GM18519 (cell line): ENCODE measurements at regions not wholly inside any gene's neighbourhood (a gene's known extent, or its start where the extent isn't known, plus 50 kb on each side); places are given as distances from the start of the nearest gene placed in this dataset.
"Not testable (repeated sequence)": the region's sequence is repeated elsewhere in the genome, so short reads cannot be mapped to it uniquely, and the experiment has no call there.

Experiments used
- ATAC-seq: cut with Tn5 transposase; IDR thresholded peaks from one replicate; pipeline ENCODE4 v1.9.1; 2021; ENCODE audit warnings: mild to moderate bottlenecking, moderate library complexity; ENCODE audit not compliant: unreplicated experiment, low FRiP score

DNA sequence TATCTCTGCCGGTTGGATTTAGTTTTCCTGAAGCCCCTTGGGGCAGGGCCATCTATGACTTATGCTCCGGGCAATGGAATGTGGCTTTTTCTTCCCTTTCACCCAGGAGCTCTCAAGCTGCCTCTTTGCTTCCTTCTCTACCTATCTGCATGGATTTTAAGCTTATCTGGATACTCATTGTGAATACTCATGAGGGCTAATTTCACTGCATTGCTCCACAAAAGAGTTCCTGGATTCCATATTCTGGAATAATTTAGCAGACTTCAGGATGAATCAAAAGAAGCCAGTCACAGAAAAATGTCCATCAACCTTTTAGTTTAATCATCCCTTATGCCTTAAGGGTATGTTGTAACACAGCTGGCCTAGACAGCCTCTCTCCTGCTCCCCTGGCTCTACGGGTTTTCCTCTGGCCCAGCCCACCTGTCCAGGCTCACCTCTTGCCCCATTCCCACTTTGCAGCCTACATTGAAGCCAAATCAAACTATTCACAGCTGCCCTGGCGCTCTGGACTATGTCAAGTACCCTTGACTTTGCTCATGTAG, 122.8 kb upstream of the RMDN2 start:
- no peak for ATAC-seq

GRCh38 chr2:37802899-37803379, 122.1 kb upstream of the RMDN2 start:
- no peak for ATAC-seq

DNA sequence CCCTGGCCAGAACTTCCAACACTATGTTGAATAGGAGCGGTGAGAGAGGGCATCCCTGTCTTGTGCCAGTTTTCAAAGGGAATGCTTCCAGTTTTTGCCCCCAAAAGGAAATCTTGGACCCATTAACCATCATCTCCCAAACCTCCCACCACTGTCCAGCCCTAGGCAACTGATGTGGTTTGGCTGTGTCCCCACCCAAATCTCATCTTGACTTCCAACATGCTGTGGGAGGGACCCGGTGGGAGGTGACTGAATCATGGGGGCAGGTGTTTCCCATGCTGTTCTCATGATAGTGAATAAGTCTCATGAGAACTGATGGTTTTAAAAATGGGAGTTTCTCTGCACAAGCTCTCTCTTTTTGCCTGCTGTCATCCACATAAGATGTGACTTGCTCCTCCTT, 119.1 kb upstream of the RMDN2 start:
- not testable (repeated sequence) for ATAC-seq

DNA sequence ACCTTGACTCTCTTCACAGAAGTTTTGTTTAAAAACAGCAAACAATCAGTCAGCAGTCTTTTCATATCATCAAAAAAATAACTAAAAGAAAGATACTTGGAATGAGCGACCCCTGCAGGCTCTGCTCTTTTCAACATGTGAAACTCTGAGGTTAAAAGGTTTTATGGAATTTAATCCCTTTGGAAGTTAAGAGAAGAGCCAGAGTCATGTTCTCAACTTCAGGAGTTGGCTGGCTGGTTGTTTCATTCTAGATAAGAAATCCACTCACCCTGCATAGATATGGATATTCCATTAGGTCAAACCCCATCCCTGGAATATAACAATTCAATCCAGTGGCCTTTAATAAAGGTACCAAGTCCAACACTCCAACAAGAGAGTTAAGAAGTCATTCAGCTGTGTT, 115.6 kb upstream of the RMDN2 start:
- no peak for ATAC-seq

DNA sequence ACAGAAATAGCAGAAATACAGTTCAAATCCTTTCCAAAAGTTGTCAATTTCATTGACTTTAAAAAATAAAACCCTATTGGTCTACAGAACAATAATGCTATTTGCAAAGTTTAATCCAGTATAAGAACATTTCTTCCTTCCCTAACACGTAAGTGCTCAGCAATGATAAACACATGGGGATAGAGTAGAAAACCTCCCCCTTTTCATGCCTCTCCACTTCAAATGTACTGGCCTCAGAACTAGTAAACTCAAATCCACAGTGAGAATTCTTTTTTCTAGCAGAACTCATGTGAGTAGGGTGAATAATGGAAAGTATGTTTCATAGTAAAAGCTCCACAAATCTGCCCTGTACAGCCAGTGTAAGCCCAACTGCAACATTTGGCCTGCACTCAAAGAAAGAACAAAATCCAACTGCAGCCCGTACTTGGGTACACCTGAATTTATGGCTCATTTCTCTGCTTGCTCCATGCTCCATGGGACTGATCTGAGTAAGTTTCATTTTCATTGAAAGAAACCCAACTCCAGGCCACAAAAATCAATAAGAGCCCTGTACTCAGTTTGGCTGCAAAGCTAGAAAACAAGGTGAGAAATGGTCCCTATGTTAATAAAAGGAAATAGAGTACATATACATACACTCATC, 115.0 kb upstream of the RMDN2 start:
- ATAC-seq: no peak

- ATAC-seq: no peak
Measured at GRCh38 chr2:37812414-37812813, 112.7 kb upstream of the RMDN2 start.

DNA sequence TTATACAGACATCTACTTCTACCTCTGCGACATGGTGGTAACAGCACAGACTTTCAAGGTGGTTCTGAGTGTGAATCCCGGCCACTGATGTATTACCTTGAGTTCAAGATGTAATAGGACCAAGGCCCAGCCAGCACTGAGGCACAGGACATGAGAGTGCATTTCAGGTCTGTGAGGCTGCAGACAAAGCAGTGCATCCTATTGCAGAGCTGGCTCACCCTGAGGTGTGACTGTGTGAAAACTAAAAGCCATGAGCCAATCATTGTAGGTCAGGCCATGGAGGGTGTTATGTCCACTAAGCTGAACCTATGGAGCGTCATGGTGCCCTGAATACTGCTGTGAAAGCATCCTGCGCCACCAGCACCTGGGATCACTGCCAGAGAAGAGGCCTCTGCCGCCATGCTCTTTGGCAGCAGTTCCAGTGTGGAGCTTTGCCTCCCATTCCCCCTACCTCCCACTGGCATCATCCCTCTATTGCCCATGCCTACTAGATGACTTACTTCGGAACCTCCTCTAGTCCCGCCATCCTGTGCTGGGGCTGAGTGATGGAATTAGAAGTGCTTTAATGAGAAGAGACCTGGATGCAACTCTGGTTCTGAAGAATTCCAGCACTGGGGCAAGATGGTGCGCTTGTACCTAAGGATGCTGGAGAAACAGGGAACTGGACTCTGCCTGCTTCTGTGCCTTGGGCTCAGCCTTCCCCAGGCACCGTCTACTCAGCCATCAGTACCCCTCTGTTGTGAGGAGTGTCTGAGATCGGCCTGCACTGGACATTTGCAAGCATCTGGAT, 112.0 kb upstream of the RMDN2 start:
- no peak for ATAC-seq

DNA sequence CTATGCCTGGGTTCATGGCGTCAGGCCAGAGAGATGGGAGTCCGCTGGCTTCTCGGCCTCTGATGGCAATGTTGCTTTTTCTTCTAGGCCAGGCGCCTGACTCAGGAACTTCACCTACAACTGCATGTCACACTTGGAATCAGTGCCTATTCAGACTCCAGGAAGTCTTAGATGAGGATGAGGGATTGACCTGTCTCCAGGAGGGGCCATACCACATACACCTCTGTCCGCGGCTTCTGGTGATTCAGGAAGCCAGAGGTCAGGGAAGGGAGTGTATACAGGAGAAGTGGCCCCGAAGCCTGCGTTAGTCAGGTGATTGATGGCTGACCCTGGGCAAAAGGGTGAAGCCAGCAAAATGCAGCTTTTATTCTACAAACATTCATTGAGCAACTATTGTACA, 109.1 kb upstream of the RMDN2 start:
- no peak for ATAC-seq

GRCh38 chr2:37816686-37817085, 108.4 kb upstream of the RMDN2 start:
- ATAC-seq: no peak

DNA sequence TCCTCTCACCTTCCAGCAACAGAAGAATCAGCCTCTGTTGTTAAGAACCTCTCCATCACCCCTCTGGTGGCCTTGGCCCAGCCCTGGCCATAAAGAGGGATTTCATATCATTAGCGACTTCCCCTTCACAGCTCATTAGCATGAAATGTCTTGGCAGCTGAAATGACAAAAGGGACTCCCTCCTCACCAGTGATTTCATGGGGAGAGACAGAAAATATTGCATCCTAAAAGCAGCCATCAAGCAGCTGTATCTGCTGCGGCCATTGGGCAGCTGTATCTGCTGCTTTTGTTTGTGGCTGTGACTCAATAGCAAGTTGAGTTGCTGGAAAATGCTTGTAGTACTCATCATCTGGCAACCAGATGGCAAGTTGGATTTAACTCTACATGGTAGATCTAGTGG, 105.9 kb upstream of the RMDN2 start:
- ATAC-seq: no peak

DNA sequence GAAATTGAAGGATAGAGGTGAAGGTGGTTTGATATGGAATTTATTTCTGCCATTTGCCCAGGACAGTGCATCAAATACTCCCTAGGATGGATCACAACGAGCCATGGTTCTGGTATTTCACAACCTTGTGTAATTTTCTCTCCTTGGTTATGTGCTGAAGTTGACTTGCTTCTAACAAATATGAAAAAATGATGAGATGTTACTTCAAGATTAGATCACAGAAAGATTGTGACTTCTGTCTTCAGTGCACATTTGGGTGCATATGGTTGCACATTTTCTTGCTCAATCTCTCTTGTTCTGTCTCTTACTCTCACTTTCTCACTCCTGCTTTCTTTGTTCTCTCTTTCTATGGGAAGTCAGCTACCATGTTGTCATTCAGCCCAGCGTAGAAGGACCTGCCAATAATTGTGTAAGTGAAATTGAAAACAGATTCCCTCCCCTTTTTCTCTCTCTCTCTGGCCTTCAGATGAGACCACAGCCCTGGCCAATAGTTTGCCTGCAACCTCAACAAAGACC, 104.6 kb upstream of the RMDN2 start:
- ATAC-seq: no peak

DNA sequence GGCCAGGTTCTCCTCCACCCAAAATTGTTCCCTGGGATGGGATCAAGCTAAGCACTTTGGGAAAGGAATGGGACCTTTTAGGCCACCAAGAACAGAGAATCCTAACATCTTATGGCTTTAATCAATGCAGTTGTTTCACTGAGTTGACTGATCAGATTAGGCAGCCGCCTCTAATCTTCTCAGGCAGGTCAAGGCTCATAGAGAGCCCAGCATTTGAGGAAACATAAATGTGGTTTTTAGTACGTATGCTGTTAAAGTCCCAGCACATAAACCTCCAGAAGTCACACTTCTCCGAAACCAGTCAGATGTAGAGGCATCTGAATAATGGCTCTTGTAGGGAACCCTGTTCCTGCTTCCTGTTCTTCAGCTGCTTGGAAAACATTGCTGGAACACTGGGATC, 99.5 kb upstream of the RMDN2 start:
- no peak for ATAC-seq

GRCh38 chr2:37826611-37827010, 98.5 kb upstream of the RMDN2 start:
- no peak for ATAC-seq

- ATAC-seq: no peak
Measured at GRCh38 chr2:37827455-37827854, 97.6 kb upstream of the RMDN2 start.

GRCh38 chr2:37827911-37828511, 97.1 kb upstream of the RMDN2 start:
- no peak for ATAC-seq

DNA sequence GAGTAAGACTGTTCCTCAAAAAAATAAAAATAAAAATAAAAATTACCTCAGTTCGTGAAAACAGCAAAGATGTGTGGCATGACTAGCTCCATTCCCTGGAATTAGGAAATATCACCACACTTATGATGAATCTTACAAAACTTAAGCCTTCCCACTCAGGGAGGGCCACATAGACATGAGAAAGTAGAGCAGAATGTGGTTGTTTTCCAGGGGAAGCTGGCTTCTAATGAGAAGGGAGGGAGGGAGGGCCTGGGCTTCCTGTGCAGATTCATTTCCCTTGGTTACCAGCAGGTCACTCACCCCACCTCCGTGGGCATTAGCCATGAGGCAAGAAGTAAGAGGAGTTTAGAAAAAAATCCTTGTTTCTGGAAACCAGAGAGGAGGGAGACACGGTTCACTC, 95.9 kb upstream of the RMDN2 start:
- ATAC-seq: no peak

DNA sequence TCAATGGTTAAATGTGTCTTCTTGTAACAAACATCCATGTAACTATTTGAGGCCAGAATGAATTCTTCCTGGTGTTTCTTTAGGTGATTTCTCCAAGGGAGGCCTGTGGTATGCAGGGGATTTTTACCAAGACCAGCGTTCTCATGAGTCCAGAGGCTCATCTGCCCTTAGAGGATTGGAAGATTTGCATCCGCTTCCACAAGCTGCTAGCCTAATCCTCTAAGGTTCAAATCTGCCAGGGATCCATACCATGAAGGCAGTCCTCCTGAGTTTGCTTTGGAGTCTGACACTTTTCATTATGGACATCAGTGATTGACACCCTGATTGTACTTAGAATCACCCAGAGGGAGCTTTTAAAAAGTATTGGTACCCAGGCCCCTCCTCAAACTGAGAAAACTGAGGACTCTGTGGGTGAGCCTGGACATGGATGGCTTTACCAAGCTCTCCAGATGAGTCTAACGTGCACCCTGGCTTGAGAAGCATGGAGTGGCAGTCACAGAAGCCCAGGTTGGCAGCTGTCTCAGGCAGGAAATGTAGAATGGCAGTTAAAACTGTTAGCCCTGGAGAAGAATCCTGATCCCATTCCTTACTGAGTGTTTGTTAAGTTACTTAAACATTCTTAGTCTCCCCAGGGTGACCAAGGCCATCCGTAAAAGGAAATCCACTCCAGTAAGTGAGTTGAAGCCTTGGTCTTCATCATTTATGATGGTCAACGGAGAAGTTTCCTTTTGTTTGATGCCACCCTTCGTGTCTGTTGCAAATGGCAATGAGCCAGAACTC, 95.3 kb upstream of the RMDN2 start:
- ATAC-seq: no peak

DNA sequence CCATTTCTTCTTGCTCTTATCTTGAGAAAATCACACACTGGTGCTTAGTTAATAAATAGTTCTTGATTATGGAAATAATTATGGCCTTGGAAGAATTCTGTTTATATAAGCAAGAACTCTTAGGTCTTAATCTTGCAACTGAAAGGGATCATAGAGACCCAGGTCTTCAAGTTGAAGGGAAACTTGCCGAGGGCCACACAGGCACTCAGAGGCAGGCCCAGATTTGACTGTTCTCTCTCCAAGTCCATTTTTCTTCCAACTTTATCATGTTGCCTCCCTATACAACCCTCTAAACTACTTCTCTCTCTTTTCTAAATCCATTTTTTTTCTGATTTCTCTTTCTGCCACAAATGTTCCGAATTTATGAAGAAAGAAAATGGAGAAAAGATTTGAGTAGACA, 94.5 kb upstream of the RMDN2 start:
- no peak for ATAC-seq

GRCh38 chr2:37831081-37831780, 93.9 kb upstream of the RMDN2 start:
- ATAC-seq: no peak
